Progenitor cell of endocrine pancreas (in vitro differentiated cells): ENCODE measurements at regions not wholly inside any gene's neighbourhood (a gene's known extent, or its start where the extent isn't known, plus 50 kb on each side); places are given as distances from the start of the nearest gene placed in this dataset.

ENCODE experiments used
- DNase-seq: peaks from one replicate; pipeline ENCODE4 v3.0.0; 2021; ENCODE audit warnings: low spot score; ENCODE audit not compliant: unreplicated experiment
- H3K27ac Mint-ChIP-seq: 2 replicates; pipeline ENCODE4 v1.8.0; 2021; ENCODE audit warnings: mild to moderate bottlenecking, moderate library complexity, mixed read lengths
- H3K27me3 Mint-ChIP-seq: 2 replicates; pipeline ENCODE4 v1.8.0; 2021; ENCODE audit warnings: mixed read lengths
- H3K36me3 Mint-ChIP-seq: 2 replicates; pipeline ENCODE4 v1.8.0; 2022; ENCODE audit warnings: mixed read lengths; ENCODE audit not compliant: insufficient read depth
- H3K4me1 Mint-ChIP-seq: 2 replicates; pipeline ENCODE4 v1.8.0; 2021; ENCODE audit warnings: low read depth, mixed read lengths
- H3K4me3 Mint-ChIP-seq: 2 replicates; pipeline ENCODE4 v1.8.0; 2021; ENCODE audit warnings: low read depth, mild to moderate bottlenecking, moderate library complexity, mixed read lengths
- H3K9me3 Mint-ChIP-seq: 2 replicates; pipeline ENCODE4 v1.8.0; 2021; ENCODE audit warnings: low read depth, mixed read lengths
- CTCF ChIP-seq: fragments of 200-600 bp; sonication (generic); IDR thresholded peaks from one replicate; pipeline ENCODE4 v1.5.0; 2021; ENCODE audit warnings: antibody characterized with exemption, mild to moderate bottlenecking; ENCODE audit not compliant: unreplicated experiment

GRCh38 chr1:4603295-4604110 is 50.9 kb upstream of the AJAP1 start:
- peaks cover 55% of the 10 kb centered on the region for H3K27me3 Mint-ChIP-seq
- no peak overlapping the region for H3K4me3 Mint-ChIP-seq
- H3K36me3 Mint-ChIP-seq: no peaks in the 10 kb centered on the region
- TF ChIP-seq CTCF: no peak
- no peaks in the 10 kb centered on the region for H3K9me3 Mint-ChIP-seq
- no peak for DNase-seq
- peaks cover 6% of the 10 kb centered on the region for H3K4me1 Mint-ChIP-seq
- no peak overlapping the region for H3K27ac Mint-ChIP-seq
